GM23338 (cell line): ENCODE measurements at regions not wholly inside any gene's neighbourhood (a gene's known extent, or its start where the extent isn't known, plus 50 kb on each side); places are given as distances from the start of the nearest gene placed in this dataset.

Source experiments
- ATAC-seq: fragments of 200-7000 bp; cut with Tn5 transposase; 3 replicates; pipeline ENCODE4 v1.9.1; 2020
- DNase-seq: peaks from one replicate; pipeline ENCODE4 v3.0.0-alpha.2; 2015; ENCODE audit warnings: low spot score
- H2AFZ ChIP-seq: fragments of 200-600 bp; sonication (generic); 2 replicates; pipeline ENCODE4 v1.8.0; 2016; ENCODE audit warnings: antibody characterized with exemption, mild to moderate bottlenecking, moderate library complexity
- H3F3A ChIP-seq: fragments of 200-600 bp; sonication (generic); replicated peaks from 2 replicates; pipeline ENCODE4 v1.8.0; 2017; ENCODE audit warnings: antibody characterized with exemption, mixed run types, low read depth
- H3K27ac ChIP-seq: fragments of 200-600 bp; sonication (generic); 2 replicates; pipeline ENCODE4 v1.6.1; 2016; ENCODE audit warnings: low read depth
- H3K27me3 ChIP-seq: fragments of 200-600 bp; sonication (generic); 2 replicates; pipeline ENCODE4 v1.8.0; 2016; ENCODE audit warnings: mild to moderate bottlenecking, mixed run types, moderate library complexity; ENCODE audit not compliant: insufficient read depth
- H3K36me3 ChIP-seq: fragments of 200-600 bp; sonication (generic); 2 replicates; pipeline ENCODE4 v1.8.0; 2016; ENCODE audit warnings: mild to moderate bottlenecking; ENCODE audit not compliant: insufficient read depth
- H3K4me1 ChIP-seq: fragments of 200-600 bp; sonication (generic); 2 replicates; pipeline ENCODE4 v1.8.0; 2016; ENCODE audit warnings: mild to moderate bottlenecking, moderate library complexity; ENCODE audit not compliant: insufficient read depth
- H3K4me2 ChIP-seq: fragments of 200-600 bp; sonication (generic); 2 replicates; pipeline ENCODE4 v1.7.1; 2017; ENCODE audit warnings: mixed run types
- H3K4me3 ChIP-seq: fragments of 200-600 bp; sonication (generic); 2 replicates; pipeline ENCODE4 v1.6.1; 2016; ENCODE audit warnings: mixed run types
- H3K79me2 ChIP-seq: fragments of 200-600 bp; sonication (generic); replicated peaks from 2 replicates; pipeline ENCODE4 v1.8.0; 2017; ENCODE audit warnings: mild to moderate bottlenecking; ENCODE audit not compliant: insufficient read depth
- H3K9me2 ChIP-seq: fragments of 200-600 bp; sonication (generic); 2 replicates; pipeline ENCODE4 v1.8.0; 2017; ENCODE audit not compliant: insufficient read depth
- H4K20me1 ChIP-seq: fragments of 200-600 bp; sonication (generic); replicated peaks from 2 replicates; pipeline ENCODE4 v1.8.0; 2017; ENCODE audit warnings: mild to moderate bottlenecking; ENCODE audit not compliant: insufficient read depth
- H3K27ac Mint-ChIP-seq: 2 replicates; pipeline ENCODE4 v1.8.0; 2020; ENCODE audit warnings: inconsistent platforms, mild to moderate bottlenecking, moderate library complexity, mixed read lengths
- H3K27me3 Mint-ChIP-seq: 3 replicates; pipeline ENCODE4 v1.8.0; 2022; ENCODE audit warnings: low read depth, mild to moderate bottlenecking, moderate library complexity, mixed read lengths, inconsistent platforms; ENCODE audit not compliant: insufficient read depth, poor library complexity
- H3K36me3 Mint-ChIP-seq: 3 replicates; pipeline ENCODE4 v1.8.0; 2021; ENCODE audit warnings: low read depth, mild to moderate bottlenecking, inconsistent platforms, moderate library complexity, mixed read lengths
- H3K4me1 Mint-ChIP-seq: 3 replicates; pipeline ENCODE4 v1.8.0; 2020; ENCODE audit warnings: mild to moderate bottlenecking, inconsistent platforms, mixed read lengths
- H3K4me3 Mint-ChIP-seq: 3 replicates; pipeline ENCODE4 v1.8.0; 2021; ENCODE audit warnings: moderate library complexity, mild to moderate bottlenecking, inconsistent platforms, mixed read lengths
- H3K9me3 Mint-ChIP-seq: 3 replicates; pipeline ENCODE4 v1.8.0; 2020; ENCODE audit warnings: moderate library complexity, mild to moderate bottlenecking, inconsistent platforms, mixed read lengths
- CREB1 ChIP-seq: fragments of 250-450 bp; sonication (Bioruptor Pico); IDR thresholded peaks from 2 replicates; pipeline ENCODE4 v1.5.0; 2020; ENCODE audit warnings: low read depth, mild to moderate bottlenecking, moderate library complexity
- ETS1 ChIP-seq: IDR thresholded peaks from 2 replicates; pipeline ENCODE4 v1.6.1; 2016; ENCODE audit warnings: antibody characterized with exemption
- EZH2 ChIP-seq: fragments of 200-600 bp; sonication (generic); IDR thresholded peaks from one replicate; pipeline ENCODE4 v1.8.0; 2017; ENCODE audit warnings: antibody characterized with exemption, mild to moderate bottlenecking, low read depth; ENCODE audit not compliant: unreplicated experiment
- EZH2phosphoT487 ChIP-seq: fragments of 200-600 bp; sonication (generic); IDR thresholded peaks from one replicate; pipeline ENCODE4 v1.8.1; 2018; ENCODE audit warnings: antibody characterized with exemption; ENCODE audit not compliant: unreplicated experiment
- JUNB ChIP-seq: IDR thresholded peaks from one replicate; pipeline ENCODE4 v1.6.1; 2016; ENCODE audit warnings: antibody characterized with exemption; ENCODE audit not compliant: unreplicated experiment
- NANOG ChIP-seq: IDR thresholded peaks from 2 replicates; pipeline ENCODE4 v1.6.1; 2016; ENCODE audit warnings: antibody characterized with exemption, borderline replicate concordance
- POLR2AphosphoS5 ChIP-seq: IDR thresholded peaks from 2 replicates; pipeline ENCODE4 v1.6.1; 2016; ENCODE audit warnings: antibody characterized with exemption, low read depth
- STAT1 ChIP-seq: IDR thresholded peaks from one replicate; pipeline ENCODE4 v1.6.1; 2016; ENCODE audit warnings: antibody characterized with exemption; ENCODE audit not compliant: unreplicated experiment
- TF ChIP-seq, protein P1 (sequence below): fragments of 250-450 bp; sonication (Bioruptor Pico); IDR thresholded peaks from 2 replicates; pipeline ENCODE4 v1.5.0; 2020; ENCODE audit warnings: mild to moderate bottlenecking, moderate library complexity
- TF ChIP-seq, protein P2 (sequence below), 2 experiments: fragments of 200-600 bp in 1 of 2; sonication (generic) in 1 of 2; conservative IDR thresholded peaks; 2 replicates each; pipeline versions ENCODE4 v1.5.1 to v1.6.1; 2016 to 2017; ENCODE audit warnings: antibody characterized with exemption in 2 of 2, low read depth in 2 of 2, mild to moderate bottlenecking in 2 of 2, moderate library complexity in 1 of 2

GRCh38 chr12:124422142-124422569 lies 127.3 kb downstream of the RFLNA start:
- H3K4me1 Mint-ChIP-seq, result peaks cover 7% of the 10 kb centered on the region
- Histone ChIP-seq H3K27ac (no peak overlapping the region), H4K20me1 (peaks cover 11% of the 10 kb centered on the region), H3K36me3 (peaks cover 21% of the 10 kb centered on the region), H3K4me1 (no peaks in the 10 kb centered on the region), H3K79me2 (peaks cover 14% of the 10 kb centered on the region), H3K9me2 (no peaks in the 10 kb centered on the region), H3F3A (no peaks in the 10 kb centered on the region), H3K4me3 (no peak overlapping the region), H3K4me2 (no peak overlapping the region), H3K27me3 (no peaks in the 10 kb centered on the region), H2AFZ (no peak overlapping the region)
- no peak for DNase-seq
- H3K27ac Mint-ChIP-seq, result no peak overlapping the region
- TF ChIP-seq POLR2AphosphoS5, result no peak
- TF ChIP-seq EZH2phosphoT487, result no peak
- no peak for TF ChIP-seq EZH2
- TF ChIP-seq ETS1, result no peak
- TF ChIP-seq, protein P1, sequence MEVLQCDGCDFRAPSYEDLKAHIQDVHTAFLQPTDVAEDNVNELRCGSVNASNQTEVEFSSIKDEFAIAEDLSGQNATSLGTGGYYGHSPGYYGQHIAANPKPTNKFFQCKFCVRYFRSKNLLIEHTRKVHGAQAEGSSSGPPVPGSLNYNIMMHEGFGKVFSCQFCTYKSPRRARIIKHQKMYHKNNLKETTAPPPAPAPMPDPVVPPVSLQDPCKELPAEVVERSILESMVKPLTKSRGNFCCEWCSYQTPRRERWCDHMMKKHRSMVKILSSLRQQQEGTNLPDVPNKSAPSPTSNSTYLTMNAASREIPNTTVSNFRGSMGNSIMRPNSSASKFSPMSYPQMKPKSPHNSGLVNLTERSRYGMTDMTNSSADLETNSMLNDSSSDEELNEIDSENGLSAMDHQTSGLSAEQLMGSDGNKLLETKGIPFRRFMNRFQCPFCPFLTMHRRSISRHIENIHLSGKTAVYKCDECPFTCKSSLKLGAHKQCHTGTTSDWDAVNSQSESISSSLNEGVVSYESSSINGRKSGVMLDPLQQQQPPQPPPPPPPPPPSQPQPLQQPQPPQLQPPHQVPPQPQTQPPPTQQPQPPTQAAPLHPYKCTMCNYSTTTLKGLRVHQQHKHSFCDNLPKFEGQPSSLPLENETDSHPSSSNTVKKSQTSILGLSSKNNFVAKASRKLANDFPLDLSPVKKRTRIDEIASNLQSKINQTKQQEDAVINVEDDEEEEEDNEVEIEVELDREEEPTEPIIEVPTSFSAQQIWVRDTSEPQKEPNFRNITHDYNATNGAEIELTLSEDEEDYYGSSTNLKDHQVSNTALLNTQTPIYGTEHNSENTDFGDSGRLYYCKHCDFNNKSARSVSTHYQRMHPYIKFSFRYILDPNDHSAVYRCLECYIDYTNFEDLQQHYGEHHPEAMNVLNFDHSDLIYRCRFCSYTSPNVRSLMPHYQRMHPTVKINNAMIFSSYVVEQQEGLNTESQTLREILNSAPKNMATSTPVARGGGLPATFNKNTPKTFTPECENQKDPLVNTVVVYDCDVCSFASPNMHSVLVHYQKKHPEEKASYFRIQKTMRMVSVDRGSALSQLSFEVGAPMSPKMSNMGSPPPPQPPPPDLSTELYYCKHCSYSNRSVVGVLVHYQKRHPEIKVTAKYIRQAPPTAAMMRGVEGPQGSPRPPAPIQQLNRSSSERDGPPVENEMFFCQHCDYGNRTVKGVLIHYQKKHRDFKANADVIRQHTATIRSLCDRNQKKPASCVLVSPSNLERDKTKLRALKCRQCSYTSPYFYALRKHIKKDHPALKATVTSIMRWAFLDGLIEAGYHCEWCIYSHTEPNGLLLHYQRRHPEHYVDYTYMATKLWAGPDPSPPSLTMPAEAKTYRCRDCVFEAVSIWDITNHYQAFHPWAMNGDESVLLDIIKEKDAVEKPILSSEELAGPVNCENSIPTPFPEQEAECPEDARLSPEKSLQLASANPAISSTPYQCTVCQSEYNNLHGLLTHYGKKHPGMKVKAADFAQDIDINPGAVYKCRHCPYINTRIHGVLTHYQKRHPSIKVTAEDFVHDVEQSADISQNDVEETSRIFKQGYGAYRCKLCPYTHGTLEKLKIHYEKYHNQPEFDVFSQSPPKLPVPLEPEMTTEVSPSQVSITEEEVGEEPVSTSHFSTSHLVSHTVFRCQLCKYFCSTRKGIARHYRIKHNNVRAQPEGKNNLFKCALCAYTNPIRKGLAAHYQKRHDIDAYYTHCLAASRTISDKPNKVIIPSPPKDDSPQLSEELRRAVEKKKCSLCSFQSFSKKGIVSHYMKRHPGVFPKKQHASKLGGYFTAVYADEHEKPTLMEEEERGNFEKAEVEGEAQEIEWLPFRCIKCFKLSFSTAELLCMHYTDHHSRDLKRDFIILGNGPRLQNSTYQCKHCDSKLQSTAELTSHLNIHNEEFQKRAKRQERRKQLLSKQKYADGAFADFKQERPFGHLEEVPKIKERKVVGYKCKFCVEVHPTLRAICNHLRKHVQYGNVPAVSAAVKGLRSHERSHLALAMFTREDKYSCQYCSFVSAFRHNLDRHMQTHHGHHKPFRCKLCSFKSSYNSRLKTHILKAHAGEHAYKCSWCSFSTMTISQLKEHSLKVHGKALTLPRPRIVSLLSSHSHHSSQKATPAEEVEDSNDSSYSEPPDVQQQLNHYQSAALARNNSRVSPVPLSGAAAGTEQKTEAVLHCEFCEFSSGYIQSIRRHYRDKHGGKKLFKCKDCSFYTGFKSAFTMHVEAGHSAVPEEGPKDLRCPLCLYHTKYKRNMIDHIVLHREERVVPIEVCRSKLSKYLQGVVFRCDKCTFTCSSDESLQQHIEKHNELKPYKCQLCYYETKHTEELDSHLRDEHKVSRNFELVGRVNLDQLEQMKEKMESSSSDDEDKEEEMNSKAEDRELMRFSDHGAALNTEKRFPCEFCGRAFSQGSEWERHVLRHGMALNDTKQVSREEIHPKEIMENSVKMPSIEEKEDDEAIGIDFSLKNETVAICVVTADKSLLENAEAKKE (CRISPR knock-in tag), result no peak
- TF ChIP-seq, protein P2, sequence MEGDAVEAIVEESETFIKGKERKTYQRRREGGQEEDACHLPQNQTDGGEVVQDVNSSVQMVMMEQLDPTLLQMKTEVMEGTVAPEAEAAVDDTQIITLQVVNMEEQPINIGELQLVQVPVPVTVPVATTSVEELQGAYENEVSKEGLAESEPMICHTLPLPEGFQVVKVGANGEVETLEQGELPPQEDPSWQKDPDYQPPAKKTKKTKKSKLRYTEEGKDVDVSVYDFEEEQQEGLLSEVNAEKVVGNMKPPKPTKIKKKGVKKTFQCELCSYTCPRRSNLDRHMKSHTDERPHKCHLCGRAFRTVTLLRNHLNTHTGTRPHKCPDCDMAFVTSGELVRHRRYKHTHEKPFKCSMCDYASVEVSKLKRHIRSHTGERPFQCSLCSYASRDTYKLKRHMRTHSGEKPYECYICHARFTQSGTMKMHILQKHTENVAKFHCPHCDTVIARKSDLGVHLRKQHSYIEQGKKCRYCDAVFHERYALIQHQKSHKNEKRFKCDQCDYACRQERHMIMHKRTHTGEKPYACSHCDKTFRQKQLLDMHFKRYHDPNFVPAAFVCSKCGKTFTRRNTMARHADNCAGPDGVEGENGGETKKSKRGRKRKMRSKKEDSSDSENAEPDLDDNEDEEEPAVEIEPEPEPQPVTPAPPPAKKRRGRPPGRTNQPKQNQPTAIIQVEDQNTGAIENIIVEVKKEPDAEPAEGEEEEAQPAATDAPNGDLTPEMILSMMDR (conservative IDR thresholded peaks at IDR 0.05; ENCODE audit: low read depth in 2 of 2), result no peak
- TF ChIP-seq STAT1, result no peak
- no peak for TF ChIP-seq JUNB
- TF ChIP-seq NANOG, result no peak
- no peak for TF ChIP-seq CREB1 (CRISPR knock-in tag)
- ATAC-seq, result peak; percentile 75
- peaks cover 64% of the 10 kb centered on the region for H3K36me3 Mint-ChIP-seq
- no peaks in the 10 kb centered on the region for H3K9me3 Mint-ChIP-seq
- H3K4me3 Mint-ChIP-seq, result no peak overlapping the region
- H3K27me3 Mint-ChIP-seq, result peaks cover 4% of the 10 kb centered on the region
